ENCODE measurements at regions not wholly inside any gene's neighbourhood (a gene's known extent, or its start where the extent isn't known, plus 50 kb on each side); places are given as distances from the start of the nearest gene placed in this dataset.

GRCh38 chr6:169960521-169960885, 209.1 kb downstream of the ERMARD start:
- TF ChIP-seq CTCF (IDR thresholded peaks at IDR 0.05; ENCODE audit: borderline replicate concordance, extremely low read depth, low read length, poor library complexity, severe bottlenecking) (no peak), EZH2 (IDR thresholded peaks at IDR 0.05; ENCODE audit: borderline replicate concordance, low read depth, low read length, severe bottlenecking) (no peak)

Measured in DND-41 (cell line).